Fibroblast of mammary gland (primary cell): ENCODE measurements at regions not wholly inside any gene's neighbourhood (a gene's known extent, or its start where the extent isn't known, plus 50 kb on each side); places are given as distances from the start of the nearest gene placed in this dataset.

ENCODE experiments used
- DNase-seq: peaks from one replicate; pipeline ENCODE4 v3.0.0-alpha.2; 2010; ENCODE audit warnings: low read depth
- H3K4me3 ChIP-seq: 2 replicates; pipeline ENCODE4 v1.5.1; 2011; ENCODE audit warnings: low read depth, mild to moderate bottlenecking, low read length, moderate library complexity; ENCODE audit not compliant: control insufficient read depth
- TF ChIP-seq, protein P1 (sequence below): conservative IDR thresholded peaks from 2 replicates; pipeline ENCODE4 v1.5.1; 2011; ENCODE audit warnings: low read depth, low read length, inconsistent platforms; ENCODE audit not compliant: control insufficient read depth, insufficient read depth

GRCh38 chr11:127864861-127865260, 722.5 kb downstream of the ETS1 start:
- TF ChIP-seq, protein P1, sequence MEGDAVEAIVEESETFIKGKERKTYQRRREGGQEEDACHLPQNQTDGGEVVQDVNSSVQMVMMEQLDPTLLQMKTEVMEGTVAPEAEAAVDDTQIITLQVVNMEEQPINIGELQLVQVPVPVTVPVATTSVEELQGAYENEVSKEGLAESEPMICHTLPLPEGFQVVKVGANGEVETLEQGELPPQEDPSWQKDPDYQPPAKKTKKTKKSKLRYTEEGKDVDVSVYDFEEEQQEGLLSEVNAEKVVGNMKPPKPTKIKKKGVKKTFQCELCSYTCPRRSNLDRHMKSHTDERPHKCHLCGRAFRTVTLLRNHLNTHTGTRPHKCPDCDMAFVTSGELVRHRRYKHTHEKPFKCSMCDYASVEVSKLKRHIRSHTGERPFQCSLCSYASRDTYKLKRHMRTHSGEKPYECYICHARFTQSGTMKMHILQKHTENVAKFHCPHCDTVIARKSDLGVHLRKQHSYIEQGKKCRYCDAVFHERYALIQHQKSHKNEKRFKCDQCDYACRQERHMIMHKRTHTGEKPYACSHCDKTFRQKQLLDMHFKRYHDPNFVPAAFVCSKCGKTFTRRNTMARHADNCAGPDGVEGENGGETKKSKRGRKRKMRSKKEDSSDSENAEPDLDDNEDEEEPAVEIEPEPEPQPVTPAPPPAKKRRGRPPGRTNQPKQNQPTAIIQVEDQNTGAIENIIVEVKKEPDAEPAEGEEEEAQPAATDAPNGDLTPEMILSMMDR, result no peak
- DNase-seq, result no peak
- H3K4me3 ChIP-seq, result no peak overlapping the region

DNA sequence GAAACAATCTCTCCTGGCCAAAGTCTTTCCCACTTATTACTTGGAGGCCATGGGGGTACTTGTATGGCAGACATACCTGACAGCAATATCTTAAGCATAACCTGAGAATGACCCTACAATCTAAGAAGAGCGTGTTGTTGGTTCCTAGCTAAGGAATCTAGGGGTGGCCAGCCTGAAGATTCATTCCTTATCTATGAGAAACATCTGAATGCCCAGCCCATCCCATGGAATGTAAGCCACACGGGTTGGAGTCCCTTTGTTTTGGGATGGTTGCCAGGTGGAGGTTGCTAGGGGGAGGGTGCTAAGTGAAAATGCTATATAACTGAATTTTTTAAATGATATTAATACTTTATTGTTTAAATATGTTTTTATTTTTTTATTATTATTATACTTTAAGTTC, 725.0 kb downstream of the ETS1 start:
- no peak for DNase-seq

GRCh38 chr11:127859941-127860354, 727.4 kb downstream of the ETS1 start:
- DNase-seq, result no peak
- H3K4me3 ChIP-seq, result no peak overlapping the region
- TF ChIP-seq, protein P1, result no peak

More for the DNA sequence above, 725.0 kb downstream of the ETS1 start:
- TF ChIP-seq, protein P1, result no peak
- no peak overlapping the region for H3K4me3 ChIP-seq

DNA sequence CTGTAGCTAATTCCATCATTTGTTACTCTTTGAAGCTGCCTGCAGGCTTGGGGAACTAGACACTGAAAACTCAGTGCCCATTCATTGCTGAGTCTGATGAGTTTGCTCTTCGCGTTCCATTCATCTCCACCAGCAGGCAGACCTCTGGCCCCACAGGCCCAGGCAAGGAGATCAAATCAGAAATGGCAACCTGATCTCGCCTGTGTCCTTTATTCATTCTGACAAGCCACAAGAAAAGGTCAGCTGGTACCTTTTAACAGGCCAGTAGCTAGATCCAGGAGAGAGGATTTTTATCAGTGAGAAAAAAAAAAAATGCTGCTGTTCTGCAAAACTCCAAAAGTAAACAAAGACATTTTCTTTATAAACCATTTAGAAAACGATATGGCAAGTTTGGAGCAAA, 742.5 kb downstream of the ETS1 start:
- TF ChIP-seq, protein P1, result no peak
- DNase-seq, result no peak

GRCh38 chr11:127843483-127844396, 743.6 kb downstream of the ETS1 start:
- DNase-seq, result peak; percentile 63
- TF ChIP-seq, protein P1, result peak; percentile 67
- H3K4me3 ChIP-seq, result no peak overlapping the region

More for the DNA sequence above, 742.5 kb downstream of the ETS1 start:
- H3K4me3 ChIP-seq, result no peak overlapping the region

- H3K4me3 ChIP-seq, result no peak overlapping the region
- TF ChIP-seq, protein P1, result no peak
- DNase-seq, result no peak
Measured at GRCh38 chr11:127825183-127825582, 762.2 kb downstream of the ETS1 start.
